ENCODE measurements at regions not wholly inside any gene's neighbourhood (a gene's known extent, or its start where the extent isn't known, plus 50 kb on each side); places are given as distances from the start of the nearest gene placed in this dataset.

GRCh38 chr11:35891096-35891495, 52.8 kb upstream of the LDLRAD3 start:
- H3K9me3 ChIP-seq = no peaks in the 10 kb centered on the region
- no peaks in the 10 kb centered on the region for H3K36me3 ChIP-seq
- H3K4me1 ChIP-seq = no peaks in the 10 kb centered on the region
- no peak for DNase-seq (ENCODE audit: low spot score in 2 of 2)
- no peaks in the 10 kb centered on the region for H3K27me3 ChIP-seq
- H3K4me3 ChIP-seq = no peak overlapping the region
- no peak overlapping the region for H3K27ac ChIP-seq
- no peak for TF ChIP-seq CTCF (IDR thresholded peaks at IDR 0.05)
- no peak for TF ChIP-seq POLR2A (IDR thresholded peaks at IDR 0.05)
- no peak for TF ChIP-seq EP300 (IDR thresholded peaks at IDR 0.05)
- WGBS, 2 donors = 44% methylated on average over 1 of the region's 1 CpG

- DNase-seq (ENCODE audit: low spot score in 2 of 2) = no peak
- TF ChIP-seq POLR2A (IDR thresholded peaks at IDR 0.05) (no peak), EP300 (IDR thresholded peaks at IDR 0.05) (no peak), CTCF (IDR thresholded peaks at IDR 0.05) (no peak)
- Histone ChIP-seq H3K4me3 (no peak overlapping the region), H3K4me1 (no peaks in the 10 kb centered on the region), H3K36me3 (no peaks in the 10 kb centered on the region), H3K9me3 (no peaks in the 10 kb centered on the region), H3K27ac (no peak overlapping the region), H3K27me3 (no peaks in the 10 kb centered on the region)
- WGBS, 2 donors = 94% methylated on average over 3 of the region's 3 CpGs
Observed at GRCh38 chr11:35892166-35892565, 51.7 kb upstream of the LDLRAD3 start.

DNA sequence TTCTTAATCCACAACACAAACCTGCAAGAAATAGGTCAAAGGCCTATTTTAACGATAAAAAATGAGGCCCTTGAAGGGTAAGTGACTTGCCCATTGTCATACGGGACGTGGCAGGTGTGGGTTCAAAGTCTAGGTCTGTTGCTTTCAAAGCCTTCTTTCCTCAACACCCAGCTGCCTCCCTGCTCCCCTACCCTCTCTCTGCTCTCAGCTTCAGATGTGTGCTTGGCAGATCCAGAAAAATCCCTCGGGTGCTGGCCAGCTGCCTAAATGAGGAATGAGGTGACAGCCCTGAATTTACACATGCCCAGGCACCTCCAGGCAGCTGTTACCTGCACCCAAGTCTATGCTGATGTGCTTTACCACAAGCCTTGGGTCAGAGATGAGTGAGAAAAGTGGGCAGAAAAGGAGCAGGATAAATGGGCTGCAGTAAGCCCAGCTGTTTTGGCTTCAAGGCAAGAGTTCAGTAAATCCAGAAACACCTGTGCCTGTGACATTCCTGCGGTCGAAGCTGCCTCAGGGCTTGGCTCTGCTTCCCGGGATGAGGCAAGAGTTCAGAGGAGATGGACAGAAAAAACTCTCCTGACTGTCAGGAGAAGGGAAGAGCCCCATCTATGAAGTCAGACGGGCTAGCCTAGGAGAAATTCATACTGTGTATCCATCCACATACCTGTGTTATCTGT, 49.9 kb upstream of the LDLRAD3 start:
- Histone ChIP-seq H3K4me3 (no peak overlapping the region), H3K9me3 (peaks cover 0 to 3% (median 0%) of the 10 kb centered on the region in 4 donors), H3K4me1 (no peaks in the 10 kb centered on the region), H3K27ac (no peak overlapping the region), H3K27me3 (no peaks in the 10 kb centered on the region), H3K36me3 (no peaks in the 10 kb centered on the region)
- TF ChIP-seq EP300 (IDR thresholded peaks at IDR 0.05) = peak in 1 of 2 donors; percentile 29
- no peak for TF ChIP-seq POLR2A (IDR thresholded peaks at IDR 0.05)
- no peak for TF ChIP-seq CTCF (IDR thresholded peaks at IDR 0.05)
- WGBS, 2 donors = 66 to 70% methylated on average over 8 of the region's 8 CpGs
- DNase-seq (ENCODE audit: low spot score in 2 of 2) = peak in 1 of 2 donors; percentile 14

All from tibial nerve (tissue), 4 donors.